HFFc6 (cell line): ENCODE measurements at regions not wholly inside any gene's neighbourhood (a gene's known extent, or its start where the extent isn't known, plus 50 kb on each side); places are given as distances from the start of the nearest gene placed in this dataset.

ENCODE experiments used
- DNase-seq: peaks from one replicate; pipeline ENCODE4 v3.0.0-alpha.2; 2018
- H3K27ac Mint-ChIP-seq: 2 replicates; pipeline ENCODE4 v1.8.0; 2020; ENCODE audit warnings: mild to moderate bottlenecking, mixed read lengths
- H3K27me3 Mint-ChIP-seq: 2 replicates; pipeline ENCODE4 v1.8.0; 2021; ENCODE audit warnings: mild to moderate bottlenecking, moderate library complexity, mixed read lengths; ENCODE audit not compliant: insufficient read depth
- H3K36me3 Mint-ChIP-seq: 2 replicates; pipeline ENCODE4 v1.8.0; 2021; ENCODE audit warnings: low read depth, mixed read lengths
- H3K4me1 Mint-ChIP-seq: 2 replicates; pipeline ENCODE4 v1.8.0; 2020; ENCODE audit warnings: low read depth, mixed read lengths
- H3K4me3 Mint-ChIP-seq: 2 replicates; pipeline ENCODE4 v1.8.0; 2020; ENCODE audit warnings: mild to moderate bottlenecking, moderate library complexity, mixed read lengths
- H3K9me3 Mint-ChIP-seq: 2 replicates; pipeline ENCODE4 v1.8.0; 2020; ENCODE audit warnings: mild to moderate bottlenecking, mixed read lengths
- TF ChIP-seq, protein P1 (sequence below): fragments of 200-600 bp; sonication (generic); IDR thresholded peaks from 2 replicates; pipeline ENCODE4 v1.5.0; 2021; ENCODE audit warnings: antibody characterized with exemption, mild to moderate bottlenecking

- H3K27me3 Mint-ChIP-seq, result no peaks in the 10 kb centered on the region; the same call in 1 of the 2 replicates
- no peak overlapping the region for H3K27ac Mint-ChIP-seq
- TF ChIP-seq, protein P1, sequence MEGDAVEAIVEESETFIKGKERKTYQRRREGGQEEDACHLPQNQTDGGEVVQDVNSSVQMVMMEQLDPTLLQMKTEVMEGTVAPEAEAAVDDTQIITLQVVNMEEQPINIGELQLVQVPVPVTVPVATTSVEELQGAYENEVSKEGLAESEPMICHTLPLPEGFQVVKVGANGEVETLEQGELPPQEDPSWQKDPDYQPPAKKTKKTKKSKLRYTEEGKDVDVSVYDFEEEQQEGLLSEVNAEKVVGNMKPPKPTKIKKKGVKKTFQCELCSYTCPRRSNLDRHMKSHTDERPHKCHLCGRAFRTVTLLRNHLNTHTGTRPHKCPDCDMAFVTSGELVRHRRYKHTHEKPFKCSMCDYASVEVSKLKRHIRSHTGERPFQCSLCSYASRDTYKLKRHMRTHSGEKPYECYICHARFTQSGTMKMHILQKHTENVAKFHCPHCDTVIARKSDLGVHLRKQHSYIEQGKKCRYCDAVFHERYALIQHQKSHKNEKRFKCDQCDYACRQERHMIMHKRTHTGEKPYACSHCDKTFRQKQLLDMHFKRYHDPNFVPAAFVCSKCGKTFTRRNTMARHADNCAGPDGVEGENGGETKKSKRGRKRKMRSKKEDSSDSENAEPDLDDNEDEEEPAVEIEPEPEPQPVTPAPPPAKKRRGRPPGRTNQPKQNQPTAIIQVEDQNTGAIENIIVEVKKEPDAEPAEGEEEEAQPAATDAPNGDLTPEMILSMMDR, result no peak
Measured at GRCh38 chr7:41038211-41038610, 664.7 kb downstream of the INHBA start.

GRCh38 chr7:41037691-41038090 is 665.2 kb downstream of the INHBA start:
- Mint-ChIP-seq H3K27ac (no peak overlapping the region), H3K4me1 (peaks cover 41% of the 10 kb centered on the region), H3K9me3 (peaks cover 6% of the 10 kb centered on the region), H3K36me3 (peaks cover 5% of the 10 kb centered on the region; the same call in 1 of the 2 replicates), H3K4me3 (no peak overlapping the region), H3K27me3 (no peaks in the 10 kb centered on the region; the same call in 1 of the 2 replicates)
- no peak for DNase-seq
- TF ChIP-seq, protein P1, result no peak

More at GRCh38 chr7:41038211-41038610, 664.7 kb downstream of the INHBA start:
- Mint-ChIP-seq H3K36me3 (peaks cover 9% of the 10 kb centered on the region), H3K9me3 (peaks cover 12% of the 10 kb centered on the region), H3K4me1 (peaks cover 36% of the 10 kb centered on the region), H3K4me3 (no peak overlapping the region)
- no peak for DNase-seq

GRCh38 chr7:41035794-41036193 is 667.1 kb downstream of the INHBA start:
- Mint-ChIP-seq H3K4me3 (no peak overlapping the region), H3K9me3 (no peaks in the 10 kb centered on the region), H3K4me1 (peaks cover 58% of the 10 kb centered on the region), H3K36me3 (no peaks in the 10 kb centered on the region; the same call in 1 of the 2 replicates), H3K27ac (no peak overlapping the region), H3K27me3 (peaks cover 1% of the 10 kb centered on the region; the same call in 1 of the 2 replicates)
- DNase-seq, result no peak
- TF ChIP-seq, protein P1, result no peak

DNA sequence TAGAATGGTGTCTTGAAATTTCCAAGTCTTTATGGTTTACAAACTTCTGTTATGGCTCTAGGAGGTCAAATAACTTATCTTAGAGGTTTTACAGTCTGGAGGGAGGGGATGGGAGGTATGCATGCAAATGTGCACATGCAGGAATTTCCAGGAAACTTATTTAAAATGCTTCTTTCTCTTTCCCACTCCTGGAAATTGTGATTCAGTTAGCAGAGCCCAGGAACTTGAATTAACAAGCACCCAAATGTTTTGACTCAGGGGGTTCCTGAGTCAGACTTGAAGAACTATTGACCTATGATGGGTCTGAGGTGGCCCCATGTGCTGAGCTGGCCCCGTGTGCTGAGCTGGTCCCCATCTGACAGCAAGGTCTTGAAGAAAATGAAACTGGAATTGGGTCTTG is 669.4 kb downstream of the INHBA start:
- peak overlapping the region; percentile 19; the same call in 1 of the 2 replicates for H3K27ac Mint-ChIP-seq
- H3K36me3 Mint-ChIP-seq, result no peaks in the 10 kb centered on the region; the same call in 1 of the 2 replicates
- H3K9me3 Mint-ChIP-seq, result no peaks in the 10 kb centered on the region
- peak overlapping the region; percentile 7; the same call in 1 of the 2 replicates for H3K4me3 Mint-ChIP-seq
- no peak for DNase-seq
- peaks cover 69% of the 10 kb centered on the region for H3K4me1 Mint-ChIP-seq
- H3K27me3 Mint-ChIP-seq, result peaks cover 1% of the 10 kb centered on the region; the same call in 1 of the 2 replicates
- TF ChIP-seq, protein P1, result no peak

DNA sequence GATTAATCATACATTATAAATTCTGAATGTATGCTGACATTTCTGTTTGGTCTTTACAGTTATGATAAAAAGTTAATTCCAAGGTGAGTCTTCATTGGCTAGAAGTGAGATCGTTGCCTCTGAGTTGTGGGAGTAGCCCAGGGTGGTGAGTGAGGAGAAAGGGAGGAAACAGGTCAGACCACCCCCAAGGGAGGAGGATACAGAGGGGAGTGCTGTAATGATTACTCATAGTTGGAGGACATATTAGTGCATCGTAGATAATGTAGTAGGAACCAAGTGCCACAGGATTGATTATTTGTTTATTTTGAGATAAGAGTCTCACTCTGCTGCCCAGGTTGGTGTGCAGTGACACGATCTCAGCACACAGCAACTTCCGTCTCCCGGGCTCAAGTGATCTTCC is 672.2 kb downstream of the INHBA start:
- TF ChIP-seq, protein P1, result no peak
- H3K9me3 Mint-ChIP-seq, result no peaks in the 10 kb centered on the region
- no peaks in the 10 kb centered on the region; the same call in 1 of the 2 replicates for H3K36me3 Mint-ChIP-seq
- H3K4me3 Mint-ChIP-seq, result no peak overlapping the region
- H3K27ac Mint-ChIP-seq, result peak overlapping the region; percentile 7
- H3K4me1 Mint-ChIP-seq, result peaks cover 82% of the 10 kb centered on the region
- H3K27me3 Mint-ChIP-seq, result peaks cover 1% of the 10 kb centered on the region
- DNase-seq, result no peak
